OCI-LY7 (cell line): ENCODE measurements at regions not wholly inside any gene's neighbourhood (a gene's known extent, or its start where the extent isn't known, plus 50 kb on each side); places are given as distances from the start of the nearest gene placed in this dataset.

ENCODE experiments used
- EZH2phosphoT487 ChIP-seq: fragments of 200-600 bp; sonication (generic); IDR thresholded peaks from 2 replicates; pipeline ENCODE4 v1.6.1; 2018; ENCODE audit warnings: low read depth, borderline replicate concordance, mild to moderate bottlenecking, mixed run types, antibody characterized with exemption, low read length, moderate library complexity, mixed read lengths
- TF ChIP-seq, protein P1 (sequence below): fragments of 200-600 bp; sonication (generic); conservative IDR thresholded peaks from 2 replicates; pipeline ENCODE4 v1.5.1; 2014; ENCODE audit warnings: mild to moderate bottlenecking, antibody characterized with exemption, low read length, moderate library complexity, mixed read lengths

- TF ChIP-seq, protein P1, sequence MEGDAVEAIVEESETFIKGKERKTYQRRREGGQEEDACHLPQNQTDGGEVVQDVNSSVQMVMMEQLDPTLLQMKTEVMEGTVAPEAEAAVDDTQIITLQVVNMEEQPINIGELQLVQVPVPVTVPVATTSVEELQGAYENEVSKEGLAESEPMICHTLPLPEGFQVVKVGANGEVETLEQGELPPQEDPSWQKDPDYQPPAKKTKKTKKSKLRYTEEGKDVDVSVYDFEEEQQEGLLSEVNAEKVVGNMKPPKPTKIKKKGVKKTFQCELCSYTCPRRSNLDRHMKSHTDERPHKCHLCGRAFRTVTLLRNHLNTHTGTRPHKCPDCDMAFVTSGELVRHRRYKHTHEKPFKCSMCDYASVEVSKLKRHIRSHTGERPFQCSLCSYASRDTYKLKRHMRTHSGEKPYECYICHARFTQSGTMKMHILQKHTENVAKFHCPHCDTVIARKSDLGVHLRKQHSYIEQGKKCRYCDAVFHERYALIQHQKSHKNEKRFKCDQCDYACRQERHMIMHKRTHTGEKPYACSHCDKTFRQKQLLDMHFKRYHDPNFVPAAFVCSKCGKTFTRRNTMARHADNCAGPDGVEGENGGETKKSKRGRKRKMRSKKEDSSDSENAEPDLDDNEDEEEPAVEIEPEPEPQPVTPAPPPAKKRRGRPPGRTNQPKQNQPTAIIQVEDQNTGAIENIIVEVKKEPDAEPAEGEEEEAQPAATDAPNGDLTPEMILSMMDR, result no peak
- no peak for TF ChIP-seq EZH2phosphoT487
Measured at GRCh38 chr12:118524446-118524845, 148.1 kb downstream of the SUDS3 start.
